ENCODE measurements at regions not wholly inside any gene's neighbourhood (a gene's known extent, or its start where the extent isn't known, plus 50 kb on each side); places are given as distances from the start of the nearest gene placed in this dataset.

DNA sequence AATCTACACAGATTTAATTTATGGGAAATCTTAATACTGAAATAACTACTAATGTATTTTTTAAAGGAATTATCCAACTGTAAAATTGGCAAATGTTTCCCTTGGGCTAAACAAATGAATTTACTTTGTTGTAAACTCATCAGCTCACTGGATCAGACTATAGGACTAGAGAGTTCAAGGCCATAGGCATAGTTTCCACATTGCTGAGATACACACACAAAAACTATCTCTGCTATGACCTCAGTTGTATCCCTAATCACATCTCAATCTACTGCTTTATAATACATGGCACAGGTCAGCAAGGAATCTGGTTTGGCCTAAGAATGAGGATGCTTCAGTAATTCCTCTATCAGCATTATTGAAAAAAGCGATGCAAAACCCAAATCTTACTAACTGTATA, 101.1 kb upstream of the SLC39A10 start:
- TF ChIP-seq, protein P1, sequence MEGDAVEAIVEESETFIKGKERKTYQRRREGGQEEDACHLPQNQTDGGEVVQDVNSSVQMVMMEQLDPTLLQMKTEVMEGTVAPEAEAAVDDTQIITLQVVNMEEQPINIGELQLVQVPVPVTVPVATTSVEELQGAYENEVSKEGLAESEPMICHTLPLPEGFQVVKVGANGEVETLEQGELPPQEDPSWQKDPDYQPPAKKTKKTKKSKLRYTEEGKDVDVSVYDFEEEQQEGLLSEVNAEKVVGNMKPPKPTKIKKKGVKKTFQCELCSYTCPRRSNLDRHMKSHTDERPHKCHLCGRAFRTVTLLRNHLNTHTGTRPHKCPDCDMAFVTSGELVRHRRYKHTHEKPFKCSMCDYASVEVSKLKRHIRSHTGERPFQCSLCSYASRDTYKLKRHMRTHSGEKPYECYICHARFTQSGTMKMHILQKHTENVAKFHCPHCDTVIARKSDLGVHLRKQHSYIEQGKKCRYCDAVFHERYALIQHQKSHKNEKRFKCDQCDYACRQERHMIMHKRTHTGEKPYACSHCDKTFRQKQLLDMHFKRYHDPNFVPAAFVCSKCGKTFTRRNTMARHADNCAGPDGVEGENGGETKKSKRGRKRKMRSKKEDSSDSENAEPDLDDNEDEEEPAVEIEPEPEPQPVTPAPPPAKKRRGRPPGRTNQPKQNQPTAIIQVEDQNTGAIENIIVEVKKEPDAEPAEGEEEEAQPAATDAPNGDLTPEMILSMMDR (IDR thresholded peaks at IDR 0.05 in 4 of 5, conservative IDR thresholded peaks at IDR 0.05 in 1 of 5) = no peak
- TF ChIP-seq POLR2A (IDR thresholded peaks at IDR 0.05) = no peak
